ENCODE measurements at regions not wholly inside any gene's neighbourhood (a gene's known extent, or its start where the extent isn't known, plus 50 kb on each side); places are given as distances from the start of the nearest gene placed in this dataset.

- TF ChIP-seq EZH2phosphoT487 (IDR thresholded peaks at IDR 0.05; ENCODE audit: low read depth) (no peak), CTCF (IDR thresholded peaks at IDR 0.05; ENCODE audit: low read depth, low read length) (no peak)
Observed at GRCh38 chr5:1966461-1966860, 83.7 kb upstream of the IRX4 start.

Data from OCI-LY3 (cell line).